NCI-H2029 treated with DMSO at 0.1 percent for 48 hours (cell line): ENCODE measurements at regions not wholly inside any gene's neighbourhood (a gene's known extent, or its start where the extent isn't known, plus 50 kb on each side); places are given as distances from the start of the nearest gene placed in this dataset.
A peak's percentile ranks its signal among the peaks of the same experiment; 100 is the strongest.

Experiments
- DNase-seq: peaks from one replicate; lab custom pipeline; 2025; lab: John Stamatoyannopoulos, UW

- no peak for DNase-seq
These were observed 200.6 kb upstream of the PGRMC2 start for GRCh38 chr4:128488055-128488705.

GRCh38 chr4:128484896-128485295 lies 197.3 kb upstream of the PGRMC2 start:
- no peak for DNase-seq

- no peak for DNase-seq
These were observed 196.2 kb upstream of the PGRMC2 start for GRCh38 chr4:128483816-128484215.

GRCh38 chr4:128483041-128483440 lies 195.4 kb upstream of the PGRMC2 start:
- DNase-seq = no peak

- no peak for DNase-seq
These were observed 194.3 kb upstream of the PGRMC2 start for GRCh38 chr4:128481752-128482480.

- DNase-seq = no peak
These were observed 193.3 kb upstream of the PGRMC2 start for GRCh38 chr4:128480945-128481344.

GRCh38 chr4:128477540-128477939 lies 189.9 kb upstream of the PGRMC2 start:
- DNase-seq = no peak

- DNase-seq = no peak
These were observed 188.0 kb upstream of the PGRMC2 start for GRCh38 chr4:128475597-128475996.

GRCh38 chr4:128471576-128471975 lies 184.0 kb upstream of the PGRMC2 start:
- no peak for DNase-seq

- DNase-seq = no peak
These were observed 183.0 kb upstream of the PGRMC2 start for GRCh38 chr4:128470492-128471053.

- DNase-seq = no peak
These were observed 180.7 kb upstream of the PGRMC2 start for GRCh38 chr4:128468123-128468989.

- DNase-seq = no peak
These were observed 177.9 kb upstream of the PGRMC2 start for GRCh38 chr4:128465523-128465922.

- DNase-seq = no peak
These were observed 175.4 kb upstream of the PGRMC2 start for GRCh38 chr4:128463006-128463405.

GRCh38 chr4:128462103-128462783 lies 174.6 kb upstream of the PGRMC2 start:
- no peak for DNase-seq

- no peak for DNase-seq
These were observed 173.9 kb upstream of the PGRMC2 start for GRCh38 chr4:128461291-128462102.

GRCh38 chr4:128459547-128459946 lies 171.9 kb upstream of the PGRMC2 start:
- DNase-seq = no peak

GRCh38 chr4:128458816-128459215 lies 171.2 kb upstream of the PGRMC2 start:
- DNase-seq = no peak

- no peak for DNase-seq
These were observed 170.1 kb upstream of the PGRMC2 start for GRCh38 chr4:128457726-128458125.

- DNase-seq = no peak
These were observed 168.6 kb upstream of the PGRMC2 start for GRCh38 chr4:128456171-128456570.

- DNase-seq = no peak
These were observed 167.9 kb upstream of the PGRMC2 start for GRCh38 chr4:128455480-128455879.

- DNase-seq = peak; percentile 25
These were observed 167.3 kb upstream of the PGRMC2 start for GRCh38 chr4:128454881-128455280.
